ENCODE measurements at regions not wholly inside any gene's neighbourhood (a gene's known extent, or its start where the extent isn't known, plus 50 kb on each side); places are given as distances from the start of the nearest gene placed in this dataset.

- TF ChIP-seq EGR1 (IDR thresholded peaks at IDR 0.05) = no peak
- TF ChIP-seq CREB1 (IDR thresholded peaks at IDR 0.05; ENCODE audit: low read depth) = no peak
- no peak for TF ChIP-seq YY1 (IDR thresholded peaks at IDR 0.05; ENCODE audit: low read depth)
- TF ChIP-seq, protein P1, sequence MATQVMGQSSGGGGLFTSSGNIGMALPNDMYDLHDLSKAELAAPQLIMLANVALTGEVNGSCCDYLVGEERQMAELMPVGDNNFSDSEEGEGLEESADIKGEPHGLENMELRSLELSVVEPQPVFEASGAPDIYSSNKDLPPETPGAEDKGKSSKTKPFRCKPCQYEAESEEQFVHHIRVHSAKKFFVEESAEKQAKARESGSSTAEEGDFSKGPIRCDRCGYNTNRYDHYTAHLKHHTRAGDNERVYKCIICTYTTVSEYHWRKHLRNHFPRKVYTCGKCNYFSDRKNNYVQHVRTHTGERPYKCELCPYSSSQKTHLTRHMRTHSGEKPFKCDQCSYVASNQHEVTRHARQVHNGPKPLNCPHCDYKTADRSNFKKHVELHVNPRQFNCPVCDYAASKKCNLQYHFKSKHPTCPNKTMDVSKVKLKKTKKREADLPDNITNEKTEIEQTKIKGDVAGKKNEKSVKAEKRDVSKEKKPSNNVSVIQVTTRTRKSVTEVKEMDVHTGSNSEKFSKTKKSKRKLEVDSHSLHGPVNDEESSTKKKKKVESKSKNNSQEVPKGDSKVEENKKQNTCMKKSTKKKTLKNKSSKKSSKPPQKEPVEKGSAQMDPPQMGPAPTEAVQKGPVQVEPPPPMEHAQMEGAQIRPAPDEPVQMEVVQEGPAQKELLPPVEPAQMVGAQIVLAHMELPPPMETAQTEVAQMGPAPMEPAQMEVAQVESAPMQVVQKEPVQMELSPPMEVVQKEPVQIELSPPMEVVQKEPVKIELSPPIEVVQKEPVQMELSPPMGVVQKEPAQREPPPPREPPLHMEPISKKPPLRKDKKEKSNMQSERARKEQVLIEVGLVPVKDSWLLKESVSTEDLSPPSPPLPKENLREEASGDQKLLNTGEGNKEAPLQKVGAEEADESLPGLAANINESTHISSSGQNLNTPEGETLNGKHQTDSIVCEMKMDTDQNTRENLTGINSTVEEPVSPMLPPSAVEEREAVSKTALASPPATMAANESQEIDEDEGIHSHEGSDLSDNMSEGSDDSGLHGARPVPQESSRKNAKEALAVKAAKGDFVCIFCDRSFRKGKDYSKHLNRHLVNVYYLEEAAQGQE (IDR thresholded peaks at IDR 0.05; ENCODE audit: low read depth) = no peak
- TF ChIP-seq TAF1 (IDR thresholded peaks at IDR 0.05; ENCODE audit: low read depth) = no peak
- no peak for TF ChIP-seq NFIC (IDR thresholded peaks at IDR 0.05)
- no peak for TF ChIP-seq FOXM1 (IDR thresholded peaks at IDR 0.05; ENCODE audit: borderline replicate concordance, low read depth)
- TF ChIP-seq EP300 (IDR thresholded peaks at IDR 0.05; ENCODE audit: borderline replicate concordance) = no peak
- TF ChIP-seq RAD21 (IDR thresholded peaks at IDR 0.05; ENCODE audit: low read depth) = no peak
These were observed 127.6 kb downstream of the HSD17B3 start for GRCh38 chr9:96174371-96174770.

All from Ishikawa (cell line).